Skin of body (tissue), 1 donor: ENCODE measurements at regions not wholly inside any gene's neighbourhood (a gene's known extent, or its start where the extent isn't known, plus 50 kb on each side); places are given as distances from the start of the nearest gene placed in this dataset.

ENCODE experiments used
- DNase-seq: peaks from one replicate; lab custom pipeline; 2025; lab: John Stamatoyannopoulos, UW

DNA sequence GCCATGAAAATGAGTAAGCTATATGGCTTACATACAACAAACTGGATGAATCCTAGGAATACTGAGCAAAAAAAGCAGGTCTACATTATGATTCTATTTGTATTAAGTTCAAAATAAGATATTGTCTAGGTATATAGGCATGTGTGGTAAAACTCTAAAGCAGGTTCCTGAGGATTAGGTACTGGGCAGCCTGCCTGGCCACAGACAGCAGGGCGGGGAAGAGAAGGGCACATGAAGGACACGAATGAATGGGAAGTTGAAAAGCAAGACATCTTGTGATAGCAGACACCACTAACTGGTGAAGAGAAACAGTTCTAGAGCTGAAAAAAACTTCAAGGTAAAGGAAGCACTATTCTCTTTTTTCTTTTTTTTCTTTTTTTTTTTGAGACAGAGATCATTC, 72.6 kb upstream of the SLC4A11 start:
- DNase-seq = no peak

DNA sequence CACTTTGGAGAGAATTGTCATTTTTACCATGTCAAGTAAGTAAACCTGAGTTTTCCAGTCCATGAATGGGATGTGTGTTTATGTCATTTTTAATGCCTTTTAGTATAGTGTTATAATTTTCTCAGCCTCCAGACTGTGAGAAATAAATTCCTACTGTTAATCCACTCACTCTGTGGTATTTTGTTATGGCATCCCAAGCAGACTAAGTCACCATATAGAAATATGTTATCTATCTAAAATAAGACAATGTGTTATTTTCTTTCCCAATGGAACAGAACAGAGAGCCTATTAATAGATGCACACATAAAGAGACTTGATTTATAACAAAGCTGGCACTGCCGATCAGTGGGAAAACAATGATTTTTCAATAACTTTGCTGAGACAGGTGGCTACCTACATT, 70.2 kb upstream of the SLC4A11 start:
- no peak for DNase-seq

DNA sequence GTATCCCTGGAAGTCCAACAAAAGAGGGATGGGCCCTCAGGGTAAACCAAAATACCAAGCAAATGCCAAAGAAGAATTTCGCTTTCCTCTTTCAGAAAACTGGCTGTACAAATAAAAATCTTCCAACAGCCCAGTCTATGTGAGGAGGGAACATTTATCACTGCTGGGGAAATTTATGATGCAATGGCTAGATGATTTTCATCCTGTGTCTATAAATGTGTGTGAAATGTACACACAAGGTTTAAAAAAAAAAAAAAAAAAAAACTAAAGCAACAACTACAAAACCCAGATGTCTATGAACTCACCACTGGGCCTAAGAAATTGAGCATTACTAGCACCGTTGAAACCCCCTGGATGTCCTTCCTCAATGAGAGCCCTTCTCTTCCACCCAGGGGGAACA, 68.7 kb upstream of the SLC4A11 start:
- DNase-seq = no peak

DNA sequence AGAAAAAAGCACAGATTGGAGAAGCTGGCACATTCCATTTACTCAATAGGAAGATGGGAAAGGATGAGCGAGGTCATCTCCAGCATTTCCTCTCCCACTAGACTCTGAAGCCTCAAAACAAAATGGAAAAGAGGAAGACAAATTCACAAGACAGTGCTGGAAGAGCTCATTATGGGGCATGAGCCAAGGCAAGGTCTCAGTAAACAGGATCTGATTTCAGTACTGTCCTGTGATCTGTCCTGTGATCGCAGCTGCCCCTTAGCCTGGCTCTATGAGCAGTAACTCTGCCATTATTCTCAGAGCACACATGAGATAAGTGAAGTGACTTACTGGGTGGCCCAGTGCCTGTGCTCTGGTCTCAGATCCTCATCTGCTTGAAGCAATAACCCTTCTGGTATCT, 68.1 kb upstream of the SLC4A11 start:
- DNase-seq = no peak

DNA sequence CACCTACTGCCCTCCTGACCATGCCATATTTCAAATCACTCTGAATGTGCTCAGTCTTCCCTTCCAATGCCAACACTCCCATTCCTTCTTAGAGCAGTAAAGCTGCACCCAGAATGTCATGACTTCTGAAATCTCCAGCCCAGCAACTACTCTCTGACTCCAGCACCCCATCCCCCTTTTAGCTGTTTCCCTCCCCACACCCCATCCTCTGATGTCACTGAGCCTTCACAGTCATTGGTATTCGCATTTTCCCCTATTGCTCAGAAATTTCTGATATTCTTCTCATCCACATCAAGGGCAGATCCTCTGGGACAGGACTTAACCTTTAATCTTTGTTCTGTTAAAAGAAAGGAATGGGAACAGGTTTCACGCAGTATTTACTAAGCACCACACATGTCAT, 67.1 kb upstream of the SLC4A11 start:
- DNase-seq = no peak

DNA sequence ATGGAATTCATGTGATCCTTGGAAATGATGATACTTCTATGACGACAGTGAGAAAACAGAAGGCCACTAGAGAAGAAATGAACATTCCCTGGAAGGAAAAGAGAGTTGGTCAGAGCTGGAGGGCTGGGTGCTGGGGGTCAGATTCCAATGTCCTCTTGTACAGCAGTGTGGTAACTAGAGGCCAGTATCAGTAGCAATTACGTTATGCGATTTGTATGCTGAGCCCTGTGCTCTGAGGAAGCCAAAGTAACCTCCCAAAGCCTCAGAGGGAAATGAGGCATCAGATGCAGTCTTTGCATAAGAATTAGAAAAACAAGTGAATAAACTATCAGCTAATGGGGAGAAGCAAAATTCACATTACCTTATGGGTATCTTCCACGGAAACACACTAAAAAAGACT, 65.5 kb upstream of the SLC4A11 start:
- DNase-seq = no peak

DNA sequence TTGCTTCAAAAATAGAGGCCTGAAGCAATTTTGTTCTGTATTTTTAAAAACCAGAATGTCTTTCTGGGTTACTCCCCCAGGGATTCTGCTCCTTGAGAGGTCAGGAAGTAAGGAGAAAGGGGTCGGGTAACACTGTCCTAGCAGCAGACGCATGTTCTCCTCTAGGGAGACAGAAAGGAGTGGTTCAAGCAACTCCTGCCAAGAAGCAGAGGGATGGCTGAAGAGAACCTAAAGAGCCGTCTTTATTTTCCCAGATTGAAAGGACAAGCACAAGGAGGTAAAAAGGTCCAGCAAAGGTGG, 58.0 kb upstream of the SLC4A11 start:
- DNase-seq = no peak

DNA sequence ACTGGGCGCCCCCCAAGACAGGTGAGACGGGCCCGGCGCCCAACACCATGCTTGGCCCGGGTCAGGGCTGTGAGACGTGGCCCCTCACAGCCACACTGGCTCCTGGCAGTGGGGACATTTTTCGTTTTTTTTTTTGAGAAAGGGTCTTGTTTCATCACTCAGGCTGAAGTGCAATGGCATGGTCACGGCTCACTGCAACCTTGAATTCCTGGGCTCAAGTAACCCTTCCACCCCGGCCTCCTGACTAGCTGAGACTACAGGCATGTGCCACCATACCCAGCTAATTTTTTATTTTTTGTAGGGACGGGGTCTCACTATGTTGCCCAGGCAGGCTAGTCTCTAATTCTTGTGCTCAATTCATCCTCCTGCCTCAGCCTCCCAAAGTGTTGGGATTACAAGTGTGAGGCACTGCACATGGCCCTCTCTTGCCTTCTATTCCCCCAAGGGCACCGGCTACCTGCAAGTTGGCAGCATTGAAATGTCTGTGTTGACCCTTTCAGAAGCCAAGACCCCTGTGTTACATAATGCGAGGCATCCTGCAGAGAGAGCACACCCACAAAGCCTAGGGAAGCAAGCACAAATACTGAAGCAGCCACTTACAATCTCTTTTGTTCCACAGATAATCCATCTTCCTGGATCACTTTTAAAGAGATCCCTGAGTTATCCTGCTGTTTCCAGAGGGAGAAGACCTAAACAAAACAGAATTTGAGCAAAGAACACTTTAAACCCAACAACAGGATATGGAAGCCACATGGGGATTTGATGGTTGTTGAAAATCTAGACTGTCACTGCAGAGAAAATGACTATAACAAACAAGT, 57.5 kb upstream of the SLC4A11 start:
- DNase-seq = no peak
